ENCODE measurements at regions not wholly inside any gene's neighbourhood (a gene's known extent, or its start where the extent isn't known, plus 50 kb on each side); places are given as distances from the start of the nearest gene placed in this dataset.

- no peaks in the 10 kb centered on the region for H3K9me3 ChIP-seq
- no peaks in the 10 kb centered on the region for H3K27me3 ChIP-seq
- no peaks in the 10 kb centered on the region for H3K36me3 ChIP-seq
- DNase-seq = no peak
- no peak overlapping the region for H3K4me3 ChIP-seq
- ATAC-seq (ENCODE audit: low FRiP score in 2 of 2) = no peak
- no peak overlapping the region for H3K27ac ChIP-seq
- peaks cover 0 to 18% (median 8%) of the 10 kb centered on the region in 4 donors for H3K4me1 ChIP-seq
- TF ChIP-seq CTCF (IDR thresholded peaks at IDR 0.05) = no peak
- TF ChIP-seq EP300 (IDR thresholded peaks at IDR 0.05) = no peak
- TF ChIP-seq POLR2A (IDR thresholded peaks at IDR 0.05) = no peak
- no peak for TF ChIP-seq POLR2AphosphoS5 (IDR thresholded peaks at IDR 0.05)
- WGBS, 2 donors = 63 to 75% methylated on average over 4 of the region's 4 CpGs
Observed at GRCh38 chr5:53160895-53161294, 51.3 kb upstream of the MOCS2 start.

- H3K27ac ChIP-seq = no peak overlapping the region
- no peaks in the 10 kb centered on the region for H3K9me3 ChIP-seq
- DNase-seq = no peak
- WGBS, 2 donors = 71 to 79% methylated on average over 2 of the region's 2 CpGs
- no peaks in the 10 kb centered on the region for H3K36me3 ChIP-seq
- peaks cover 3 to 25% (median 11%) of the 10 kb centered on the region in 4 donors for H3K4me1 ChIP-seq
- ATAC-seq (ENCODE audit: low FRiP score in 2 of 2) = no peak
- TF ChIP-seq EP300 (IDR thresholded peaks at IDR 0.05) = no peak
- no peak for TF ChIP-seq POLR2AphosphoS5 (IDR thresholded peaks at IDR 0.05)
- no peak for TF ChIP-seq POLR2A (IDR thresholded peaks at IDR 0.05)
- no peak for TF ChIP-seq CTCF (IDR thresholded peaks at IDR 0.05)
- H3K4me3 ChIP-seq = no peak overlapping the region
- no peaks in the 10 kb centered on the region for H3K27me3 ChIP-seq
Observed at GRCh38 chr5:53161876-53162275, 52.3 kb upstream of the MOCS2 start.

- ATAC-seq (ENCODE audit: low FRiP score in 2 of 2) = no peak
- DNase-seq = peak in 1 of 2 donors; percentile 26
- Histone ChIP-seq H3K36me3 (no peaks in the 10 kb centered on the region), H3K4me3 (no peak overlapping the region), H3K27ac (peak overlapping the region in 1 of 4 donors; percentile 36), H3K27me3 (no peaks in the 10 kb centered on the region), H3K4me1 (peaks cover 10 to 37% (median 22%) of the 10 kb centered on the region in 4 donors), H3K9me3 (no peaks in the 10 kb centered on the region)
- WGBS, 2 donors = 57 to 77% methylated on average over 2 of the region's 2 CpGs
- TF ChIP-seq EP300 (IDR thresholded peaks at IDR 0.05) (no peak), CTCF (IDR thresholded peaks at IDR 0.05) (no peak), POLR2A (IDR thresholded peaks at IDR 0.05) (no peak), POLR2AphosphoS5 (IDR thresholded peaks at IDR 0.05) (no peak)
Observed at GRCh38 chr5:53164478-53165165, 55.1 kb upstream of the MOCS2 start.

GRCh38 chr5:53165431-53166182, 56.0 kb upstream of the MOCS2 start:
- 71 to 75% methylated on average over 5 of the region's 5 CpGs for WGBS, 2 donors
- Histone ChIP-seq H3K4me3 (no peak overlapping the region), H3K36me3 (no peaks in the 10 kb centered on the region), H3K27me3 (no peaks in the 10 kb centered on the region), H3K4me1 (peaks cover 10 to 37% (median 22%) of the 10 kb centered on the region in 4 donors), H3K27ac (no peak overlapping the region), H3K9me3 (no peaks in the 10 kb centered on the region)
- TF ChIP-seq POLR2AphosphoS5 (IDR thresholded peaks at IDR 0.05) (no peak), POLR2A (IDR thresholded peaks at IDR 0.05) (no peak), EP300 (IDR thresholded peaks at IDR 0.05) (no peak), CTCF (IDR thresholded peaks at IDR 0.05) (no peak)
- no peak for ATAC-seq (ENCODE audit: low FRiP score in 2 of 2)
- no peak for DNase-seq
